GM12864 (cell line): ENCODE measurements at regions not wholly inside any gene's neighbourhood (a gene's known extent, or its start where the extent isn't known, plus 50 kb on each side); places are given as distances from the start of the nearest gene placed in this dataset.

Experiments used
- DNase-seq: peaks from one replicate; pipeline ENCODE4 v3.0.0-alpha.2; 2011; ENCODE audit warnings: low read depth
- H3K4me3 ChIP-seq: 2 replicates; pipeline ENCODE4 v1.5.1; 2011; ENCODE audit warnings: mild to moderate bottlenecking, low read depth, low read length, control low read depth
- TF ChIP-seq, protein P1 (sequence below): IDR thresholded peaks from 2 replicates; pipeline ENCODE4 v1.5.1; 2011; ENCODE audit warnings: low read depth, mild to moderate bottlenecking, moderate library complexity, low read length, control low read depth, inconsistent platforms; ENCODE audit errors: missing control alignments

DNA sequence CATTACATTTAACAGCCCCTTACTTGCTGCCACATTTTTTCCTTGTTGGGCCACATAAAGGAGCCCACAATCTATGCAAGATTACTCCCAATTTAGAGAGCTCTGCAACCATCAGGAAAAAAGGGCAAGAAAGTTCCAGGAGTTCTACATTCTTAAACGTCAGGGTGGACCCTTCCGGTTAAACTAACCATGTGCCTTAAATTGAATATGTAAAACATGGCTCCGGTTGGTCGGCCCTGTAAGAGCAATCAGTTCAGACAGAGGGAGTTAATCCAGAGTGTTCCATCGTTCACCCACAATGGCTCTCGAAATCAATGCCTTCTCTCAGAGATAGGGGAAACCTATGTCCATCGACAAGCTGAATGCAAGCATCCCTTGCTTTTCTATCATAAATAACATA, 253.7 kb upstream of the PFKP start:
- TF ChIP-seq, protein P1, sequence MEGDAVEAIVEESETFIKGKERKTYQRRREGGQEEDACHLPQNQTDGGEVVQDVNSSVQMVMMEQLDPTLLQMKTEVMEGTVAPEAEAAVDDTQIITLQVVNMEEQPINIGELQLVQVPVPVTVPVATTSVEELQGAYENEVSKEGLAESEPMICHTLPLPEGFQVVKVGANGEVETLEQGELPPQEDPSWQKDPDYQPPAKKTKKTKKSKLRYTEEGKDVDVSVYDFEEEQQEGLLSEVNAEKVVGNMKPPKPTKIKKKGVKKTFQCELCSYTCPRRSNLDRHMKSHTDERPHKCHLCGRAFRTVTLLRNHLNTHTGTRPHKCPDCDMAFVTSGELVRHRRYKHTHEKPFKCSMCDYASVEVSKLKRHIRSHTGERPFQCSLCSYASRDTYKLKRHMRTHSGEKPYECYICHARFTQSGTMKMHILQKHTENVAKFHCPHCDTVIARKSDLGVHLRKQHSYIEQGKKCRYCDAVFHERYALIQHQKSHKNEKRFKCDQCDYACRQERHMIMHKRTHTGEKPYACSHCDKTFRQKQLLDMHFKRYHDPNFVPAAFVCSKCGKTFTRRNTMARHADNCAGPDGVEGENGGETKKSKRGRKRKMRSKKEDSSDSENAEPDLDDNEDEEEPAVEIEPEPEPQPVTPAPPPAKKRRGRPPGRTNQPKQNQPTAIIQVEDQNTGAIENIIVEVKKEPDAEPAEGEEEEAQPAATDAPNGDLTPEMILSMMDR = no peak
- no peak for DNase-seq
- H3K4me3 ChIP-seq = no peak overlapping the region

GRCh38 chr10:2813286-2813685, 254.1 kb upstream of the PFKP start:
- H3K4me3 ChIP-seq = no peak overlapping the region
- no peak for DNase-seq
- TF ChIP-seq, protein P1 = no peak

DNA sequence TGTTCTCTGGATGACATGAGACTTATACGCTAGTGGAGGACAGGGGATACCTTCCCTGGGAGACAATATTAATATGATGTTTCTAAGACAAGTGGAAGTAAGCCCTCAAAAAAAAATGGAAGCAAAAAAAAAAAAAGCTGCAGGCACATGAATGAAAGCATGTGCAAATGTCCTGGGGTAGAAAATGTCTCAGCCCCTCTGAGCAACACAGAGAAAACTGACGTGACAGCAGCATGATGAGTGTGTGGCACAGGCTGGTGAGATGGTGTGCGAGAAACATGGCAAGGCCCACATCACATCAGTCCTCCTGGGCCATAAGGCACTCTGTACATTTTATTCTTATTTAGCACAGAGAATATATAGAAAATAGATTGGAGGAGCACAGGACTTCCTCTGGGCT, 254.7 kb upstream of the PFKP start:
- DNase-seq = no peak
- H3K4me3 ChIP-seq = no peak overlapping the region
- TF ChIP-seq, protein P1 = no peak

DNA sequence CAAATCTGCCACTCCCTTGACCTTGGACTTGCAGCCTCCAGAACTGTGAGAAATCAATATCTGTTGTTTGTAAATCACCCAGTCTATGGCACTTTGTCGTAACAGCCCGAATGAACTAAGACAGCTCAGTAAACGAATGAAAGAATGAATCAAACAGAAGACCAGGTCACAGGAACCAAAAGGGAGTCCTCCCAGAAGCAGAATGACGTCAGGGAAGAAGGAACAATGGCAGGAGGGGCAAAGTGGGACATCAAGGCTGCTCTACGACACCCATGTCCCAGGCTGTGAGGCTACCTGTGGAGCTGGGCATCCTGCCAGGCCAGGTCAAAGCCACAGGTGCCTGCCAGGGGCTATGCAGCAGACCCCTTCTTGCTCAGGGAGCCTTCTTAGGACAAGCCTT, 267.2 kb upstream of the PFKP start:
- no peak overlapping the region for H3K4me3 ChIP-seq
- no peak for DNase-seq
- TF ChIP-seq, protein P1 = no peak

DNA sequence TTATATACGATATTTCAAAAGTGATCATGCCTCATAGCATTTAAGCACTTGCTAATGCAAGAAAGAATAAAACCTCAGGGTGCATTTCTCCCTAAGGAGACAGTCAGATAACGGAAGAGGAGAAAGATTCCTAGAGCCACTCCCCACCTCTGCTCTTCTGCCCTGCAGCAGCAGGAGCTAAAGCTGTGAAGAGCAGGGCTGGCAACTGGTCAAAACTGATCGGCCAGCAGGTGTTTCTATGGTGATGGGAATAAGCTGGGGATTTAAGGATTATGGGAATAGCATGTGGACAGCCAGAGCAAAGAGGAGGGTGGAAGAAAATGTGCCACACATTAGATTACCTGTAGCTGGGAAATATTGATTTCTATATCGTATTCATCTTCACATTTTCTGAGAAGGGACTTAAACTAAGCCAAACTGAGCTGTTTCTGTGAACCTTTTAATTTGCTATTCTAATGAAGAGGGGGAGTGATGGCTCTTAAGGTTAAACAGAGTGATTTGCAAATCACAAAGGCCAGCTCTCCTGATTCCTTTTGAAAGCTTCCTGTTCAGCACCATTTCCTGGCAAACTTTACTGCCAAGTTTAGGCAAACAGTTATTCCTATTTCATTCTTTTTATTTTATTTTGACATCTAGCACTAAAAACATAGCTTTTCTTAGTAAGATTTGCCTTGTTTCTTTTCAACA, 268.9 kb upstream of the PFKP start:
- no peak for DNase-seq
- TF ChIP-seq, protein P1 = no peak
- H3K4me3 ChIP-seq = no peak overlapping the region

GRCh38 chr10:2791774-2792443, 275.4 kb upstream of the PFKP start:
- no peak overlapping the region for H3K4me3 ChIP-seq
- TF ChIP-seq, protein P1 = no peak
- DNase-seq = peak; percentile 2
